ENCODE measurements at regions not wholly inside any gene's neighbourhood (a gene's known extent, or its start where the extent isn't known, plus 50 kb on each side); places are given as distances from the start of the nearest gene placed in this dataset.

DNA sequence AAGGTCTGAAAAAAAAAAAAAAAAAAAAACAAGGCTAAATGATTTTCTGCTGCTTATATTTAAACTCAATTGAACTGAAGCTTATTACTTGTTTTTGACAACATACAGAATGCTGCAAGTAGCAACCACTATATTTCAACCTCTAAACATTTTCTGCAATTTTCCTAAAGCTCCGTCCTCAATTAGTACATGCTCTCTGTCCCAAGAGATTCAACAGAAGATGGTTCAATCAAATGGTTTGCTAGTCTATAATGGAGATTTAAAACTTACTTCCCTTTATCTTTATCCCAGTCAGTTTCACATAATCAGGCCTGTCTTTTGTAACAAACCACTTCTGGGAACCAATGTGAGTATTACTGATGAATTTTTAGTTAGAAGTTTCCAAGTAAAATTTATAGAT is 485.1 kb upstream of the CDH7 start:
- ChIA-PET POLR2A (no interaction called here), CTCF (ENCODE audit: low intra/inter-chr PET ratio, low total read pairs) (no interaction called here)
- Histone ChIP-seq H3K9ac (ENCODE audit: insufficient read depth, low read depth, low read length) (no peak overlapping the region), H3K4me2 (ENCODE audit: low read depth, low read length) (no peak overlapping the region), H3K27me3 (ENCODE audit: control insufficient read depth in 1 of 2, insufficient read depth in 2 of 2, low read length in 2 of 2) (no peaks in the 10 kb centered on the region), H4K20me1 (ENCODE audit: insufficient read depth, low read length) (no peaks in the 10 kb centered on the region), H3K4me3 (replicated peaks in 1 of 3; ENCODE audit: insufficient read depth in 1 of 3, low read depth in 2 of 3, low read length in 3 of 3) (no peak overlapping the region), H3K36me3 (replicated peaks in 1 of 2; ENCODE audit: control insufficient read depth in 1 of 2, insufficient read depth in 2 of 2, low read length in 2 of 2) (no peaks in the 10 kb centered on the region), H3K9me3 (ENCODE audit: low read length) (no peaks in the 10 kb centered on the region), H2AFZ (ENCODE audit: low read length) (no peak overlapping the region), H3K27ac (ENCODE audit: extremely low read length, insufficient read depth, low read length) (no peak overlapping the region), H3K4me1 (ENCODE audit: insufficient read depth, low read length) (no peaks in the 10 kb centered on the region), H3K79me2 (ENCODE audit: insufficient read depth, low read length) (no peaks in the 10 kb centered on the region)
- DNase-seq (ENCODE audit: low spot score), result no peak
- BruUV-seq (replicated peaks), result no TSS peak
- TF ChIP-seq, protein P1, sequence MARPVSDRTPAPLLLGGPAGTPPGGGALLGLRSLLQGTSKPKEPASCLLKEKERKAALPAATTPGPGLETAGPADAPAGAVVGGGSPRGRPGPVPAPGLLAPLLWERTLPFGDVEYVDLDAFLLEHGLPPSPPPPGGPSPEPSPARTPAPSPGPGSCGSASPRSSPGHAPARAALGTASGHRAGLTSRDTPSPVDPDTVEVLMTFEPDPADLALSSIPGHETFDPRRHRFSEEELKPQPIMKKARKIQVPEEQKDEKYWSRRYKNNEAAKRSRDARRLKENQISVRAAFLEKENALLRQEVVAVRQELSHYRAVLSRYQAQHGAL (CRISPR knock-in tag; IDR thresholded peaks at IDR 0.05; ENCODE audit: not compliant biosample characterization), result no peak
- TF ChIP-seq, protein P2, sequence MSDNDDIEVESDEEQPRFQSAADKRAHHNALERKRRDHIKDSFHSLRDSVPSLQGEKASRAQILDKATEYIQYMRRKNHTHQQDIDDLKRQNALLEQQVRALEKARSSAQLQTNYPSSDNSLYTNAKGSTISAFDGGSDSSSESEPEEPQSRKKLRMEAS (IDR thresholded peaks at IDR 0.05), result no peak
- TF ChIP-seq, protein P3, sequence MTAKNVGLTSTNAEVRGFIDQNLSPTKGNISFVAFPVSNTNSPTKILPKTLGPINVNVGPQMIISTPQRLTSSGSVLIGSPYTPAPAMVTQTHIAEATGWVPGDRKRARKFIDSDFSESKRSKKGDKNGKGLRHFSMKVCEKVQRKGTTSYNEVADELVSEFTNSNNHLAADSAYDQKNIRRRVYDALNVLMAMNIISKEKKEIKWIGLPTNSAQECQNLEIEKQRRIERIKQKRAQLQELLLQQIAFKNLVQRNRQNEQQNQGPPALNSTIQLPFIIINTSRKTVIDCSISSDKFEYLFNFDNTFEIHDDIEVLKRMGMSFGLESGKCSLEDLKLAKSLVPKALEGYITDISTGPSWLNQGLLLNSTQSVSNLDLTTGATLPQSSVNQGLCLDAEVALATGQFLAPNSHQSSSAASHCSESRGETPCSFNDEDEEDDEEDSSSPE (CRISPR knock-in tag; IDR thresholded peaks at IDR 0.05), result no peak
- TF ChIP-seq, protein P4, sequence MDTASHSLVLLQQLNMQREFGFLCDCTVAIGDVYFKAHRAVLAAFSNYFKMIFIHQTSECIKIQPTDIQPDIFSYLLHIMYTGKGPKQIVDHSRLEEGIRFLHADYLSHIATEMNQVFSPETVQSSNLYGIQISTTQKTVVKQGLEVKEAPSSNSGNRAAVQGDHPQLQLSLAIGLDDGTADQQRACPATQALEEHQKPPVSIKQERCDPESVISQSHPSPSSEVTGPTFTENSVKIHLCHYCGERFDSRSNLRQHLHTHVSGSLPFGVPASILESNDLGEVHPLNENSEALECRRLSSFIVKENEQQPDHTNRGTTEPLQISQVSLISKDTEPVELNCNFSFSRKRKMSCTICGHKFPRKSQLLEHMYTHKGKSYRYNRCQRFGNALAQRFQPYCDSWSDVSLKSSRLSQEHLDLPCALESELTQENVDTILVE (CRISPR knock-in tag; IDR thresholded peaks at IDR 0.05), result no peak
- TF ChIP-seq, protein P5, sequence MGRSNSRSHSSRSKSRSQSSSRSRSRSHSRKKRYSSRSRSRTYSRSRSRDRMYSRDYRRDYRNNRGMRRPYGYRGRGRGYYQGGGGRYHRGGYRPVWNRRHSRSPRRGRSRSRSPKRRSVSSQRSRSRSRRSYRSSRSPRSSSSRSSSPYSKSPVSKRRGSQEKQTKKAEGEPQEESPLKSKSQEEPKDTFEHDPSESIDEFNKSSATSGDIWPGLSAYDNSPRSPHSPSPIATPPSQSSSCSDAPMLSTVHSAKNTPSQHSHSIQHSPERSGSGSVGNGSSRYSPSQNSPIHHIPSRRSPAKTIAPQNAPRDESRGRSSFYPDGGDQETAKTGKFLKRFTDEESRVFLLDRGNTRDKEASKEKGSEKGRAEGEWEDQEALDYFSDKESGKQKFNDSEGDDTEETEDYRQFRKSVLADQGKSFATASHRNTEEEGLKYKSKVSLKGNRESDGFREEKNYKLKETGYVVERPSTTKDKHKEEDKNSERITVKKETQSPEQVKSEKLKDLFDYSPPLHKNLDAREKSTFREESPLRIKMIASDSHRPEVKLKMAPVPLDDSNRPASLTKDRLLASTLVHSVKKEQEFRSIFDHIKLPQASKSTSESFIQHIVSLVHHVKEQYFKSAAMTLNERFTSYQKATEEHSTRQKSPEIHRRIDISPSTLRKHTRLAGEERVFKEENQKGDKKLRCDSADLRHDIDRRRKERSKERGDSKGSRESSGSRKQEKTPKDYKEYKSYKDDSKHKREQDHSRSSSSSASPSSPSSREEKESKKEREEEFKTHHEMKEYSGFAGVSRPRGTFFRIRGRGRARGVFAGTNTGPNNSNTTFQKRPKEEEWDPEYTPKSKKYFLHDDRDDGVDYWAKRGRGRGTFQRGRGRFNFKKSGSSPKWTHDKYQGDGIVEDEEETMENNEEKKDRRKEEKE (IDR thresholded peaks at IDR 0.05), result no peak
- TF ChIP-seq RNF2 (conservative IDR thresholded peaks at IDR 0.05; ENCODE audit: low read depth) (no peak), ZNF552 (CRISPR knock-in tag; IDR thresholded peaks at IDR 0.05; ENCODE audit: borderline replicate concordance) (no peak), SMC3 (IDR thresholded peaks at IDR 0.05; ENCODE audit: low read length) (no peak), MTF1 (CRISPR knock-in tag; IDR thresholded peaks at IDR 0.05) (no peak), ZNF780A (CRISPR knock-in tag; IDR thresholded peaks at IDR 0.05) (no peak), ZSCAN21 (CRISPR knock-in tag; IDR thresholded peaks at IDR 0.05; ENCODE audit: borderline replicate concordance) (no peak), ADNP (CRISPR knock-in tag; IDR thresholded peaks at IDR 0.05) (no peak), ZNF790 (CRISPR knock-in tag; IDR thresholded peaks at IDR 0.05; ENCODE audit: borderline replicate concordance) (no peak), ZFP41 (CRISPR knock-in tag; IDR thresholded peaks at IDR 0.05; ENCODE audit: borderline replicate concordance) (no peak), SNRNP70 (IDR thresholded peaks at IDR 0.05; ENCODE audit: low read depth, low read length) (no peak), HDAC6 (IDR thresholded peaks at IDR 0.05; ENCODE audit: low read depth, low read length) (no peak)
- TF ChIP-seq, protein P6, sequence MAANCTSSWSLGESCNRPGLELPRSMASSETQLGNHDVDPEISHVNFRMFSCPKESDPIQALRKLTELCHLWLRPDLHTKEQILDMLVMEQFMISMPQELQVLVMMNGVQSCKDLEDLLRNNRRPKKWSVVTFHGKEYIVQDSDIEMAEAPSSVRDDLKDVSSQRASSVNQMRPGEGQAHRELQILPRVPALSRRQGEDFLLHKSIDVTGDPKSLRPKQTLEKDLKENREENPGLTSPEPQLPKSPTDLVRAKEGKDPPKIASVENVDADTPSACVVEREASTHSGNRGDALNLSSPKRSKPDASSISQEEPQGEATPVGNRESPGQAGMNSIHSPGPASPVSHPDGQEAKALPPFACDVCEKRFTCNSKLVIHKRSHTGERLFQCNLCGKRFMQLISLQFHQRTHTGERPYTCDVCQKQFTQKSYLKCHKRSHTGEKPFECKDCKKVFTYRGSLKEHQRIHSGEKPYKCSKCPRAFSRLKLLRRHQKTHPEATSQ (CRISPR knock-in tag; IDR thresholded peaks at IDR 0.05; ENCODE audit: borderline replicate concordance), result no peak
- ATAC-seq, result no peak
- intact Hi-C loops (cut with micrococcal nuclease; ENCODE audit: unreplicated experiment) (no loop called here), in situ Hi-C loops (cut with HindIII; ENCODE audit: extremely low pct_ligation_motif_present, low pct_unique_long_range_greater_than_20kb) (no loop called here)
- FAIRE-seq, result no peak
- WGBS (ENCODE audit: low lambda C conversion rate), result 42% methylated on average over 1 of the region's 1 CpG
